ENCODE measurements at regions not wholly inside any gene's neighbourhood (a gene's known extent, or its start where the extent isn't known, plus 50 kb on each side); places are given as distances from the start of the nearest gene placed in this dataset.

DNA sequence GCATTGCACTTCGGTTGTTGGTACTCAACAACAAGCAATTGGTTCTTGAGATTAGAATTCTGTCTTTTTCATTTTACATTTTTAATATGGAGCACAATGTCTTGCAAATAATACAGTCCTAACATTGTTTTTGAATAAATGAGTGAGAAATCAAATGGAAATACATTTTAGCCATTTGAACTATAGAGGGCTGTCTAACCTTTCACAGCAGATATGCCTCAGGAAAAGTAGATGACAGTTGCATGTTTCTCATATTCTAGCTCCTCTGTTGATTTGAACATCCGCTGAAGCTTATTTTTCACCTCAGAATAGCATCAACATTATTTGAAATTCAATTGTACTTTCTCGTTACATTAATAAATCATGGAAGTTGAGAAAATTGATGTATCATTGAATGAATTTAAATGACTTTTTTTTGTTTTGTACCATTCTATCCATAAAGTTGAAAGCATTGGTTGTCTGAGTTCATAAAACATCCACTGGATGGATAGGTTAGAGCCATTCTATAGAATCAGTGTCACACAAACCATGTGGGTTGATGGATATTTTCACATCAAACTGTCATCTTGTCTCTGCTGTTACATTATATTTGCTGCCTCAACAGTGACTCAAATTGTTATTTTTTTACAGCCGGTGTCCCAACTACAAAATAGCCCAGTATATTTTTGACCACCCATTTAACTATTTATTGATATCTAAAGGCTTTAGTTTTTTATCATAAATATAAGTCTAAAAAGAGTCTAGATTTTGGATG is 928.3 kb downstream of the NSUN3 start:
- H3K27ac ChIP-seq, result no peak overlapping the region
- intact Hi-C loops (cut with DNase I; ENCODE audit: low total_unique reads), result no loop called here
- no peak for DNase-seq
- no peaks in the 10 kb centered on the region for H3K9me3 ChIP-seq
- H3K4me1 ChIP-seq, result no peaks in the 10 kb centered on the region
- no peak overlapping the region for H3K4me3 ChIP-seq
- TF ChIP-seq, protein P1, sequence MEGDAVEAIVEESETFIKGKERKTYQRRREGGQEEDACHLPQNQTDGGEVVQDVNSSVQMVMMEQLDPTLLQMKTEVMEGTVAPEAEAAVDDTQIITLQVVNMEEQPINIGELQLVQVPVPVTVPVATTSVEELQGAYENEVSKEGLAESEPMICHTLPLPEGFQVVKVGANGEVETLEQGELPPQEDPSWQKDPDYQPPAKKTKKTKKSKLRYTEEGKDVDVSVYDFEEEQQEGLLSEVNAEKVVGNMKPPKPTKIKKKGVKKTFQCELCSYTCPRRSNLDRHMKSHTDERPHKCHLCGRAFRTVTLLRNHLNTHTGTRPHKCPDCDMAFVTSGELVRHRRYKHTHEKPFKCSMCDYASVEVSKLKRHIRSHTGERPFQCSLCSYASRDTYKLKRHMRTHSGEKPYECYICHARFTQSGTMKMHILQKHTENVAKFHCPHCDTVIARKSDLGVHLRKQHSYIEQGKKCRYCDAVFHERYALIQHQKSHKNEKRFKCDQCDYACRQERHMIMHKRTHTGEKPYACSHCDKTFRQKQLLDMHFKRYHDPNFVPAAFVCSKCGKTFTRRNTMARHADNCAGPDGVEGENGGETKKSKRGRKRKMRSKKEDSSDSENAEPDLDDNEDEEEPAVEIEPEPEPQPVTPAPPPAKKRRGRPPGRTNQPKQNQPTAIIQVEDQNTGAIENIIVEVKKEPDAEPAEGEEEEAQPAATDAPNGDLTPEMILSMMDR (IDR thresholded peaks at IDR 0.05), result no peak
- TF ChIP-seq POLR2A (IDR thresholded peaks at IDR 0.05), result no peak
- H3K27me3 ChIP-seq, result no peaks in the 10 kb centered on the region
- no peaks in the 10 kb centered on the region for H3K36me3 ChIP-seq

DNA sequence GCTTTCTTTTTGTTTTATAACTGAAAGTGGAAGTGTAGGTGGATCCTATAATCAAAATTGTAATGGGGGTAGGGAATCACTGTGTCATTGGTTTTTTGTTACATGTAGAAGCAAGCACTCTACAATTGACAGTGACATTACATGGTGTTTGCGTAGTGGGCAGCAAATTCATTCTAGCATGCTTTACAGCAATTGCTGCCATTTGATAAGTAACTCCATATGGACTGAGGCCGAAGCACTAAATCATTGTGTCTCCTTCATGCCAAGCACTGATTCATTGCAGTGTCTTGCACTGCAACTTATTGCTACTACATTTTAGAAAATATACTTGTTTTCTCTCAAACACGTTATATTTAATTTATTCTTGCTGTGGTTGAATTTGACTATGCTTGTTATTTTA is 933.9 kb downstream of the NSUN3 start:
- H3K4me3 ChIP-seq, result no peak overlapping the region
- intact Hi-C loops (cut with DNase I; ENCODE audit: low total_unique reads), result no loop called here
- H3K27me3 ChIP-seq, result no peaks in the 10 kb centered on the region
- H3K27ac ChIP-seq, result no peak overlapping the region
- no peaks in the 10 kb centered on the region for H3K9me3 ChIP-seq
- H3K36me3 ChIP-seq, result no peaks in the 10 kb centered on the region
- no peaks in the 10 kb centered on the region for H3K4me1 ChIP-seq
- TF ChIP-seq, protein P1 (IDR thresholded peaks at IDR 0.05), result no peak
- no peak for TF ChIP-seq POLR2A (IDR thresholded peaks at IDR 0.05)
- DNase-seq, result no peak

DNA sequence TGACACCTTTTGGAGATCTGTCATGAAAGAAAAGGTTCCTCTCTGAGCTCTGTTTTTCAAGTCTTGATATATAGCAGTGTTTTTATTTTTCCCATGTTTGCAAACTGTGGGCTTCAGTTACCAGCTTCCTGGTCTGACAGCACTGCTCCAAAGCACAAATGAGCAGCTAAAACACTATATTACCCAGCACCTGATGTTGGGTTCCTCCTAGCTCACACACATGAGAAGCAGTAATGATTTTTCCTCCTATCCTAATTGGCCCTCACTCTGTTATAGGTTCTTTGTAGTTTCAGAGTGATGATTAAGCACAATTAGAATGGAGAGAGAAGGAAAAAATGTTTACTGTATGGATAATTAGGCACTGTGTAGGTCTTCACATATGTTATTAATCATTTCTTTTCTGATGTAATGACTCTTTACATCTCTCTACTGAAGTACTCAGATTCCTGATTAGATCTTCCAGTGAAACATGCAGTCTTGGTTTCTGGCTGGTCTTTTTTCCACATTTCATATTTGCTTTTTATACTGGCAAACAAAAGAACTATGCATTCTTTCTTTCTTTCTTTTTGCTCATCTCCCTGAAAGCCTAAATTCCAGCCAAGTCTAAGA is 939.7 kb downstream of the NSUN3 start:
- DNase-seq, result no peak
- no peaks in the 10 kb centered on the region for H3K27me3 ChIP-seq
- TF ChIP-seq, protein P1 (IDR thresholded peaks at IDR 0.05), result no peak
- no peak for TF ChIP-seq POLR2A (IDR thresholded peaks at IDR 0.05)
- no peak overlapping the region for H3K4me3 ChIP-seq
- H3K4me1 ChIP-seq, result no peaks in the 10 kb centered on the region
- H3K27ac ChIP-seq, result no peak overlapping the region
- no peaks in the 10 kb centered on the region for H3K9me3 ChIP-seq
- no peaks in the 10 kb centered on the region for H3K36me3 ChIP-seq
- intact Hi-C loops (cut with DNase I; ENCODE audit: low total_unique reads), result no loop called here

GRCh38 chr3:95028688-95029087 is 965.8 kb downstream of the NSUN3 start:
- Histone ChIP-seq H3K27ac (no peak overlapping the region), H3K4me1 (no peaks in the 10 kb centered on the region), H3K36me3 (no peaks in the 10 kb centered on the region), H3K27me3 (no peaks in the 10 kb centered on the region), H3K9me3 (no peaks in the 10 kb centered on the region), H3K4me3 (no peak overlapping the region)
- no peak for TF ChIP-seq POLR2A (IDR thresholded peaks at IDR 0.05)
- TF ChIP-seq, protein P1 (IDR thresholded peaks at IDR 0.05), result no peak
- intact Hi-C loops (cut with DNase I; ENCODE audit: low total_unique reads), result no loop called here
- DNase-seq, result no peak

DNA sequence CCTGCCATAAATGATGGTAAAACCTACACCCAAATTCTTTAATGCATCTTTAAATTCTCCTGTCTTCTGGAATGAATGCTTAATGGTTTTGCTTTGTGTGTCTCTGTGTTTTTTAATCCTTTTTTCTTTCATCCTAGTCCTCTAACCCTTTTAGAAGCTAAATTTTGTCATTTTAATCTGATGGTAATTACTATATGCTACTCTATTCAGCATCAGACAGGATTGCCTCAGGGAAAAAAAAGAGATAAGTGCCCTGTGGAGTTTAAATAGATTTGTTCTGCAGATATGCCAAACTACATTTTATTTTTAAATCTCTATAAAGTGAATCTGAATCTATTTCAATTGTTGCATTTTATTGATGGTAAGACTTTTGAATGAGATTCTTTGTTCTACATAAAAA is 966.8 kb downstream of the NSUN3 start:
- DNase-seq, result no peak
- no peaks in the 10 kb centered on the region for H3K4me1 ChIP-seq
- TF ChIP-seq, protein P1 (IDR thresholded peaks at IDR 0.05), result no peak
- TF ChIP-seq POLR2A (IDR thresholded peaks at IDR 0.05), result no peak
- no peaks in the 10 kb centered on the region for H3K27me3 ChIP-seq
- intact Hi-C loops (cut with DNase I; ENCODE audit: low total_unique reads), result no loop called here
- H3K36me3 ChIP-seq, result no peaks in the 10 kb centered on the region
- H3K4me3 ChIP-seq, result no peak overlapping the region
- H3K27ac ChIP-seq, result no peak overlapping the region
- H3K9me3 ChIP-seq, result no peaks in the 10 kb centered on the region
